Epithelial cell of esophagus (primary cell): ENCODE measurements at regions not wholly inside any gene's neighbourhood (a gene's known extent, or its start where the extent isn't known, plus 50 kb on each side); places are given as distances from the start of the nearest gene placed in this dataset.

ENCODE experiments used
- DNase-seq: peaks from one replicate; pipeline ENCODE4 v3.0.0; 2010; ENCODE audit warnings: low read depth
- H3K4me3 ChIP-seq: 2 replicates; pipeline ENCODE4 v1.5.1; 2011; ENCODE audit warnings: mild to moderate bottlenecking, low read length, control low read depth
- TF ChIP-seq, protein P1 (sequence below): IDR thresholded peaks from 2 replicates; pipeline ENCODE4 v1.5.1; 2011; ENCODE audit warnings: low read depth, mild to moderate bottlenecking, low read length, control low read depth, inconsistent platforms; ENCODE audit not compliant: insufficient read depth; ENCODE audit errors: missing control alignments

GRCh38 chr12:130084359-130084758 lies 77.9 kb upstream of the FZD10 start:
- H3K4me3 ChIP-seq: no peak overlapping the region
- TF ChIP-seq, protein P1, sequence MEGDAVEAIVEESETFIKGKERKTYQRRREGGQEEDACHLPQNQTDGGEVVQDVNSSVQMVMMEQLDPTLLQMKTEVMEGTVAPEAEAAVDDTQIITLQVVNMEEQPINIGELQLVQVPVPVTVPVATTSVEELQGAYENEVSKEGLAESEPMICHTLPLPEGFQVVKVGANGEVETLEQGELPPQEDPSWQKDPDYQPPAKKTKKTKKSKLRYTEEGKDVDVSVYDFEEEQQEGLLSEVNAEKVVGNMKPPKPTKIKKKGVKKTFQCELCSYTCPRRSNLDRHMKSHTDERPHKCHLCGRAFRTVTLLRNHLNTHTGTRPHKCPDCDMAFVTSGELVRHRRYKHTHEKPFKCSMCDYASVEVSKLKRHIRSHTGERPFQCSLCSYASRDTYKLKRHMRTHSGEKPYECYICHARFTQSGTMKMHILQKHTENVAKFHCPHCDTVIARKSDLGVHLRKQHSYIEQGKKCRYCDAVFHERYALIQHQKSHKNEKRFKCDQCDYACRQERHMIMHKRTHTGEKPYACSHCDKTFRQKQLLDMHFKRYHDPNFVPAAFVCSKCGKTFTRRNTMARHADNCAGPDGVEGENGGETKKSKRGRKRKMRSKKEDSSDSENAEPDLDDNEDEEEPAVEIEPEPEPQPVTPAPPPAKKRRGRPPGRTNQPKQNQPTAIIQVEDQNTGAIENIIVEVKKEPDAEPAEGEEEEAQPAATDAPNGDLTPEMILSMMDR: no peak
- no peak for DNase-seq

DNA sequence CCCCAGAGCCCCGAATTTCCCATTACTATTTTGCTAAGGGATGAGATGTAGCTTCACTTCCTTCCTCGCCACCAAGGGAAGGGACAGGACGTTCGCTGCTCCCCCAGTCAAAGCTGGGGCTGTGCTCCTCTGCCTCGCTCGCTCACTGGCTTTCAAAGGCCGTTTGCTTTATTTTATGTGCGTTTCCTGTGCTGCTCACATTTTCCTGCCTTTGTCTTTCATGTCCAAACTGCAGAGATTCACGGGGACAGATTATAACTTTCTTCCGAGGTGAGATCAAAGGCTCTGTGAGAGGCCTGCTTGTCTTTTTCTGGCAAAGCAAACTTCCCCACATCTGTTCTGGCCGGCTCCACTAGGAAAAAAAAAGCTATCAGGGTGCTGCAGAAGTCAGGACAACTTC lies 76.0 kb upstream of the FZD10 start:
- TF ChIP-seq, protein P1: no peak
- no peak for DNase-seq
- no peak overlapping the region for H3K4me3 ChIP-seq

DNA sequence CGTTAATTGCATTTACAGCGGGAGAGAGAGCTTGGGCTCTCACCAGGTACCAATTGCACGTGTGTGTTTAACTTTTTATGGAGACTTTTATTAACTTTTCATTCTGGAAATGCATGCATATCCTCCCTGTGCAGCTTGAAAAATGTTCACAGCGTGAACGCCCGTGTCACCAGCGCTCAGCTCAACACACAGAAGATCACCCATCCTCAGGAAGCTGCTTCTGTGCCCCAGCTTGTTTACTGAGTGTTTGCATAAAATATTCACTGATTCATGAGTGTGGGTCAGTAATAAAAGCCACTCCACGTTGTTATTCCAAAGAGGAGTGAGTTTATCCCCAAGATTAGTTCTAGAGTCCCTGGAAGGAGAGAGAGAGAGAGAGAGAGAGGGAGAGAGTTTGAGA lies 75.5 kb upstream of the FZD10 start:
- no peak for DNase-seq
- H3K4me3 ChIP-seq: no peak overlapping the region
- TF ChIP-seq, protein P1: no peak

DNA sequence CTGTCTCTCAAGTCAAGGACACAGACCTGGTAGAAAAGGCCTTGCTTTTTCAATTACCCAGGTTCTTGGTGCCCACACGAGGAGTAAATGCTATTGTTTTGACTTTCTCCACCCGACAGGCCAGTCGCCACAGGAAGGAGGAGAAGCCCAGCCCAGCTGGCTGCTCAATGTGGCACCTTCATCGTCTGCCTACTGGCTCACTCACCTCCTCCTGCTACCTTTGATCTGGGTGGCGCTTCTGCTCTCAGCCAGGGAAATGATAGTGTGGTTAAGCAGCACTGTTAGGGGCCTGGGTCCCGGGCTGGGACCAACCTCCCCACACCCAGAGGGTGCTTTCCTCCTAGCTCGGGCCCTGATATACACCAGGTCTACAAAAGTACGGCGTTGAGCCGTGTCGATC lies 75.0 kb upstream of the FZD10 start:
- no peak overlapping the region for H3K4me3 ChIP-seq
- DNase-seq: no peak
- TF ChIP-seq, protein P1: no peak

DNA sequence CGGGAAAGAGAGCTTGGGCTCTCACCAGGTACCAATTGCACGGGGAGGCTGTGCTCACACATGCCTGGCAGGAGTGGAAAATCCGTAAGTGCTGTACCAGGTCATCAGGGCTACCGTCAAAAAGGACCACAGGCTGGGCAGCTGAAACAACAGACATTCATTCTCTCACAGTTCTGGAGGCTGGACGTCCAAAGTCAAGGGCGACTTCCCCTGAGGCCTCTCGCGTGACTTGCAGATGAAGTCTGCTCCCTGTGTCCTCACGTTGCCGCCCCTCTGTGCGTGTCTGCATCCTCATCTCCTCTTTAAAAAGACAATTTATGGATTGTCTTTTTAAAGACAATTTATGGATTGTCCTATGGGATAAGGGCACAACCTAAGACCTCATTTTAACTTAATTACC lies 73.8 kb upstream of the FZD10 start:
- TF ChIP-seq, protein P1: no peak
- H3K4me3 ChIP-seq: no peak overlapping the region
- no peak for DNase-seq

DNA sequence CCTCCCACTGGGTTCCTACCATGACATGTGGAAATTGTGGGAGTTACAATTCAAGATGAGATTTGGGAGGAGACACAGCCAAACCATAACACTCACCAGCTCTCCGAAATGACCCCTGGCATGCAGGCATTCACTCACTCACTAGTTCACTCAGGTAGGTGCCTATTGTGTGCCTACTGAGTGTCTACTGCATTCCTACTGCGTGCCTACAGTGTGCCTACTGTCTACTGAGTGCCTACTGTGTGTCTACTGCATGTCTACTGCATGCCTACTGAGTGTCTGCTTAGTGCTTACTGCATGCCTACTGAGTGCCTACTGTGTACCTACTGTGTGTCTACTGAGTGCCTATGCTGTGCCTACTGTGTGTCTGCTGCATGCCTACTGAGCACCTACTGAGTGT lies 71.7 kb upstream of the FZD10 start:
- DNase-seq: no peak
- TF ChIP-seq, protein P1: no peak
- no peak overlapping the region for H3K4me3 ChIP-seq

- no peak for DNase-seq
- no peak overlapping the region for H3K4me3 ChIP-seq
- TF ChIP-seq, protein P1: no peak
Measured at GRCh38 chr12:130093380-130093779, 68.9 kb upstream of the FZD10 start.
